Keratinocyte (primary cell): ENCODE measurements at regions not wholly inside any gene's neighbourhood (a gene's known extent, or its start where the extent isn't known, plus 50 kb on each side); places are given as distances from the start of the nearest gene placed in this dataset.

ENCODE experiments used
- DNase-seq: peaks from one replicate; pipeline ENCODE4 v3.0.0-alpha.2; 2011; ENCODE audit warnings: low read depth, missing footprints, low spot score
- FAIRE-seq: peaks from 2 replicates; lab custom pipeline; 2011; peaks lifted over from hg19 to GRCh38; lab: Jason Lieb, UNC
- H2AFZ ChIP-seq: 2 replicates; pipeline ENCODE4 v1.6.0; 2012; ENCODE audit warnings: low read length, control low read depth, inconsistent platforms; ENCODE audit not compliant: control insufficient read depth
- H3K27ac ChIP-seq: 2 replicates; pipeline ENCODE4 v1.5.1; 2011; ENCODE audit warnings: low read length; ENCODE audit not compliant: control insufficient read depth, insufficient read depth
- H3K27me3 ChIP-seq: 3 replicates; pipeline ENCODE4 v1.6.0; 2011; ENCODE audit warnings: low read length; ENCODE audit not compliant: control insufficient read depth, insufficient read depth; ENCODE audit errors: extremely low read depth
- H3K36me3 ChIP-seq, 2 experiments: 2 replicates in 1 of 2; 3 replicates in 1 of 2; pipeline ENCODE4 v1.5.1; 2011; ENCODE audit warnings: low read length in 2 of 2, mild to moderate bottlenecking in 1 of 2; ENCODE audit not compliant: control insufficient read depth in 2 of 2, insufficient read depth in 2 of 2; ENCODE audit errors: extremely low read depth in 1 of 2
- H3K4me1 ChIP-seq: 3 replicates; pipeline ENCODE4 v1.5.1; 2011; ENCODE audit warnings: low read length; ENCODE audit not compliant: control insufficient read depth, insufficient read depth; ENCODE audit errors: extremely low read depth
- H3K4me2 ChIP-seq: 3 replicates; pipeline ENCODE4 v1.6.0; 2011; ENCODE audit warnings: low read depth, low read length; ENCODE audit not compliant: control insufficient read depth, insufficient read depth; ENCODE audit errors: extremely low read depth
- H3K4me3 ChIP-seq, 3 experiments: fragments of 200-600 bp in 1 of 3; sonication (generic) in 1 of 3; 2 replicates in 2 of 3; 3 replicates in 1 of 3; pipeline ENCODE4 v1.5.1; 2011 to 2016; ENCODE audit warnings: low read length in 3 of 3, mild to moderate bottlenecking in 3 of 3, control low read depth in 2 of 3, inconsistent platforms in 1 of 3, low read depth in 1 of 3, mixed read lengths in 1 of 3, mixed run types in 1 of 3, moderate library complexity in 1 of 3; ENCODE audit not compliant: control insufficient read depth in 2 of 3, insufficient read depth in 2 of 3; ENCODE audit errors: extremely low read depth in 1 of 3
- H3K79me2 ChIP-seq: 2 replicates; pipeline ENCODE4 v1.6.0; 2012; ENCODE audit warnings: low read length; ENCODE audit not compliant: control insufficient read depth, insufficient read depth
- H3K9ac ChIP-seq: 3 replicates; pipeline ENCODE4 v1.6.0; 2011; ENCODE audit warnings: low read length; ENCODE audit not compliant: control insufficient read depth, insufficient read depth; ENCODE audit errors: extremely low read depth
- H3K9me1 ChIP-seq: 3 replicates; pipeline ENCODE4 v1.6.0; 2011; ENCODE audit warnings: low read length; ENCODE audit not compliant: control insufficient read depth, insufficient read depth; ENCODE audit errors: extremely low read depth
- H3K9me3 ChIP-seq: 2 replicates; pipeline ENCODE4 v1.5.1; 2012; ENCODE audit warnings: low read depth, low read length; ENCODE audit not compliant: control insufficient read depth
- H4K20me1 ChIP-seq: 3 replicates; pipeline ENCODE4 v1.6.0; 2011; ENCODE audit warnings: low read length; ENCODE audit not compliant: control insufficient read depth, insufficient read depth; ENCODE audit errors: extremely low read depth
- EZH2 ChIP-seq: IDR thresholded peaks from one replicate; pipeline ENCODE4 v1.6.1; 2012; ENCODE audit warnings: inconsistent platforms, mild to moderate bottlenecking, low read length, moderate library complexity
- dilution Hi-C: fragments of 300-500 bp; cut with MboI; formaldehyde crosslinking; loops from one replicate; pipeline ENCODE4 v1.7.0; 2020; ENCODE audit warnings: low sequenced_read_pairs; ENCODE audit not compliant: extremely low pct_ligation_motif_present
- TF ChIP-seq, protein P1 (sequence below), 3 experiments: IDR thresholded peaks in 1 of 3; conservative IDR thresholded peaks in 1 of 3; optimal IDR thresholded peaks in 1 of 3; 2 replicates in 2 of 3; 3 replicates in 1 of 3; pipeline versions ENCODE3 to v1.5.1; 2011; ENCODE audit warnings: low read length in 3 of 3, mild to moderate bottlenecking in 3 of 3, moderate library complexity in 2 of 3, control low read depth in 1 of 3, inconsistent platforms in 1 of 3; ENCODE audit not compliant: insufficient read depth in 2 of 3; ENCODE audit errors: extremely low read depth in 1 of 3

DNA sequence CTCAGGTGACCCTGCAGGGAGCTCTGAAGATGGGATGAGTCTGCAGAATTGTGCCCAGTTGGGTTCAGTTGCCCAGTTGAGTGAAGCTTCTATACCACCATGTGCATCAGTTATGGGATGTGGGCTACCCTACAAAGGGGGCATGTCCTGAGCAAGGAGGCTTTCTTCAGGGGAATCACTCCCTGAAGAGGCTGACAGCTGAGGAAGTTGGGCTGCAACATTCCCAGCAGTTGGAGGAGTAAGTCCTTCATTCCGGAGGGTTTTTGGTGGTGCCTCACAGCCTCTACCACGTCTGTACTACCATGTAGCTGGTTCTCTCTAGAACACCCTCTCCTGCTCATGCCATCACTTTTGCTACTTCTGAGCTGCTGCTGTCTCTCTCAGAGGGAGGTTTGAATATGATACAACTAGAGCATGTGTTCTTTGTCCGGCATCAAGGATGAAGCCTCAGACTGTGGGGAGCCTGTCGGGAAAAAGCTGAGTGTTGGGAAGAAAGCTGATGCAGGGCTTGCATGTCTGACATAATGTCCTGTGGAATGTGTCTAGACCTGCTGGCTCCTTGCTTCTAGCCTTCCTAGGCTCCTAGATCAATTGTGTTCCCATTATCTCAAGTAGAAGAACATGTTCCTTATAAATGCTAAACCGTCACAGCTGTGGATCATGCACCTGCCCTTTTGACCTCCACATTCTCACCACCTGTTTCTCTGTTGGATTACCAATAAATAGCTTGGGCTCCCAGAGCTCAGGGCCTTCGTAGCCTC is 355.8 kb downstream of the CCSER2 start:
- Histone ChIP-seq H3K9me3 (no peaks in the 10 kb centered on the region), H3K4me2 (no peak overlapping the region), H4K20me1 (no peaks in the 10 kb centered on the region), H3K9ac (no peak overlapping the region), H3K4me1 (no peaks in the 10 kb centered on the region), H3K27me3 (no peaks in the 10 kb centered on the region), H3K79me2 (no peaks in the 10 kb centered on the region), H2AFZ (no peak overlapping the region), H3K36me3 (no peaks in the 10 kb centered on the region), H3K4me3 (no peak overlapping the region), H3K9me1 (no peaks in the 10 kb centered on the region), H3K27ac (no peak overlapping the region)
- no peak for TF ChIP-seq EZH2
- TF ChIP-seq, protein P1, sequence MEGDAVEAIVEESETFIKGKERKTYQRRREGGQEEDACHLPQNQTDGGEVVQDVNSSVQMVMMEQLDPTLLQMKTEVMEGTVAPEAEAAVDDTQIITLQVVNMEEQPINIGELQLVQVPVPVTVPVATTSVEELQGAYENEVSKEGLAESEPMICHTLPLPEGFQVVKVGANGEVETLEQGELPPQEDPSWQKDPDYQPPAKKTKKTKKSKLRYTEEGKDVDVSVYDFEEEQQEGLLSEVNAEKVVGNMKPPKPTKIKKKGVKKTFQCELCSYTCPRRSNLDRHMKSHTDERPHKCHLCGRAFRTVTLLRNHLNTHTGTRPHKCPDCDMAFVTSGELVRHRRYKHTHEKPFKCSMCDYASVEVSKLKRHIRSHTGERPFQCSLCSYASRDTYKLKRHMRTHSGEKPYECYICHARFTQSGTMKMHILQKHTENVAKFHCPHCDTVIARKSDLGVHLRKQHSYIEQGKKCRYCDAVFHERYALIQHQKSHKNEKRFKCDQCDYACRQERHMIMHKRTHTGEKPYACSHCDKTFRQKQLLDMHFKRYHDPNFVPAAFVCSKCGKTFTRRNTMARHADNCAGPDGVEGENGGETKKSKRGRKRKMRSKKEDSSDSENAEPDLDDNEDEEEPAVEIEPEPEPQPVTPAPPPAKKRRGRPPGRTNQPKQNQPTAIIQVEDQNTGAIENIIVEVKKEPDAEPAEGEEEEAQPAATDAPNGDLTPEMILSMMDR (optimal IDR thresholded peaks at IDR 0.05 in 1 of 3, IDR thresholded peaks at IDR 0.05 in 1 of 3, conservative IDR thresholded peaks at IDR 0.05 in 1 of 3; ENCODE audit: extremely low read depth in 1 of 3, insufficient read depth in 2 of 3, low read length in 3 of 3) = no peak
- FAIRE-seq (no peak), DNase-seq (no peak)
- dilution Hi-C loops = no loop called here

DNA sequence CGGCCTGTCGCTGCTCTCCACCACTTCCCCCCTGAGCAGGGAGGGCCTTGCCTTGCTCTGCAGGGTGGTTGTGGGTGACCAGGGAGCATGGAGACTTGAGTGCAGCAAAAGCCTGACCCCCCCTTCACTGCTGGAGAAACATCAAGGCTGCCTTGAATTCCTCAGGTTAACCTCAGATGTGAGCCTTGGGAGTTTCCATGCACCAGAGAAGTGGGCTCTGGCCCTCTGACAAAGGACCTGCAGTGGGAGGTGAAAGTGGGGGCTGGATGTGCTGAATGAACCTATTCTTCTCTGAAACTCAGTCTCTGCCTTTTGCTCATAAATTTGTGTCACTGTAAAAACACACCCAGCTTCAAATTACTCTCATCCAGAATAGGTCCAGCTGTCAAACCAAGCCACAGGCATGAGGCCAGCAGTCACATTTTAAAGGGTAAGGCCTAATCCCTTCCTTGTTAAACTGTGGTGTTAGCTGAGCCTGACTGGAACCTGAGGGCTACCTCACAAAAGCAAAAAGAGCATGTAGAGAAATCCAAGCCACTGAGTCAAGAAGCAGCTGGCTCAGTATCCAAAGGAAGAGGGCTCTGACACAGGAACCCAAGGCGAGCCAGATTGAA is 356.8 kb downstream of the CCSER2 start:
- Histone ChIP-seq H3K9me1 (no peaks in the 10 kb centered on the region), H3K9ac (no peak overlapping the region), H3K36me3 (no peaks in the 10 kb centered on the region), H3K4me3 (no peak overlapping the region), H3K27ac (no peak overlapping the region), H3K4me2 (no peak overlapping the region), H3K27me3 (no peaks in the 10 kb centered on the region), H2AFZ (no peak overlapping the region), H3K79me2 (no peaks in the 10 kb centered on the region), H3K4me1 (no peaks in the 10 kb centered on the region), H3K9me3 (no peaks in the 10 kb centered on the region), H4K20me1 (no peaks in the 10 kb centered on the region)
- dilution Hi-C loops = no loop called here
- no peak for DNase-seq
- TF ChIP-seq EZH2 = no peak
- TF ChIP-seq, protein P1 (optimal IDR thresholded peaks at IDR 0.05 in 1 of 3, IDR thresholded peaks at IDR 0.05 in 1 of 3, conservative IDR thresholded peaks at IDR 0.05 in 1 of 3; ENCODE audit: extremely low read depth in 1 of 3, insufficient read depth in 2 of 3, low read length in 3 of 3) = no peak
- FAIRE-seq = no peak
